ENCODE measurements at regions not wholly inside any gene's neighbourhood (a gene's known extent, or its start where the extent isn't known, plus 50 kb on each side); places are given as distances from the start of the nearest gene placed in this dataset.

GRCh38 chr14:97426776-97427175 lies 629.6 kb downstream of the VRK1 start:
- no peak for TF ChIP-seq JUN (CRISPR knock-in tag; IDR thresholded peaks at IDR 0.05)
- no peak for TF ChIP-seq CTCF (IDR thresholded peaks at IDR 0.05)
- no peak for TF ChIP-seq ZBTB21 (CRISPR knock-in tag; IDR thresholded peaks at IDR 0.05; ENCODE audit: borderline replicate concordance)
- no peak for TF ChIP-seq PRDM15 (CRISPR knock-in tag; IDR thresholded peaks at IDR 0.05)
- TF ChIP-seq ZNF121 (CRISPR knock-in tag; IDR thresholded peaks at IDR 0.05), result no peak
- no peak for TF ChIP-seq MLX (CRISPR knock-in tag; IDR thresholded peaks at IDR 0.05)
- TF ChIP-seq ETV6 (CRISPR knock-in tag; IDR thresholded peaks at IDR 0.05), result no peak
- no peak for TF ChIP-seq ATF1 (CRISPR knock-in tag; IDR thresholded peaks at IDR 0.05)
- TF ChIP-seq FOXJ3 (CRISPR knock-in tag; IDR thresholded peaks at IDR 0.05; ENCODE audit: borderline replicate concordance), result no peak
- TF ChIP-seq, protein P1, sequence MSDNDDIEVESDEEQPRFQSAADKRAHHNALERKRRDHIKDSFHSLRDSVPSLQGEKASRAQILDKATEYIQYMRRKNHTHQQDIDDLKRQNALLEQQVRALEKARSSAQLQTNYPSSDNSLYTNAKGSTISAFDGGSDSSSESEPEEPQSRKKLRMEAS (CRISPR knock-in tag; IDR thresholded peaks at IDR 0.05), result no peak

Data from WTC11 (cell line).